ENCODE measurements at regions not wholly inside any gene's neighbourhood (a gene's known extent, or its start where the extent isn't known, plus 50 kb on each side); places are given as distances from the start of the nearest gene placed in this dataset.
A peak's percentile ranks its signal among the peaks of the same experiment; 100 is the strongest.
"Not testable (repeated sequence)": the region's sequence is repeated elsewhere in the genome, so short reads cannot be mapped to it uniquely, and the experiment has no call there.

DNA sequence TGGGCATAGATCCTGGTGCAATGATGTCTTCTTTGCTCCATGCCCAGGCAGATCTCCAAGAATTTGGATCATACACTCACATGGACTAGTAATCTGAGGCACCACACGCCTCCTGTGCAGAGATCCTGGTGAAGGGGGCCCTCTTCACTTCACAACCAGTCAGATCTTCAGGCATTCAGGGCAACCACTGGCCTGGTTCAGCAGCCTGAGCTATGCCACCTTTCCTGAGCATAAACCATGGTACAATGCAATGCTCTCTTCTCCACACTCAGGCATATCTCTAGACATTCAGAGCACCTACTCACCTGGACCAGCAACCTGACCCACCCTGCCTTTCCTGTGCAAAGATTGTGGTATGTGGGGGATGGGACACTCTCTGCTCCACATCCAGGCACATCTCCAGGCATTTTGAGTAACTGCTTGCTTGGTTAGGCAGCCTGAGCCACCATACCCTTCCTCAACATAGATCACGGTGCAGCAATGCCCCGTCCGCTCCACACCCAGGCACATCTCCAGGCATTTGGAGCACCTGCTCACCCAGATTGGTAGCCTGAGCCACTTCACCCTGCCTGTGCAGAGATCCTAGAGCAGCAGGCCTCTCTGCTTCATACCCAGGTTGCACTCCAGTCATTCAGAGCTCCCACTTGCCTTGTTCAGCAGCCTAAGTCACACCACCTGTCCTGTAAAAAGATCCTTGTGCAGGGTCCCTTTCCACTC is 532.2 kb upstream of the STEAP1 start:
- no peak for DNase-seq

DNA sequence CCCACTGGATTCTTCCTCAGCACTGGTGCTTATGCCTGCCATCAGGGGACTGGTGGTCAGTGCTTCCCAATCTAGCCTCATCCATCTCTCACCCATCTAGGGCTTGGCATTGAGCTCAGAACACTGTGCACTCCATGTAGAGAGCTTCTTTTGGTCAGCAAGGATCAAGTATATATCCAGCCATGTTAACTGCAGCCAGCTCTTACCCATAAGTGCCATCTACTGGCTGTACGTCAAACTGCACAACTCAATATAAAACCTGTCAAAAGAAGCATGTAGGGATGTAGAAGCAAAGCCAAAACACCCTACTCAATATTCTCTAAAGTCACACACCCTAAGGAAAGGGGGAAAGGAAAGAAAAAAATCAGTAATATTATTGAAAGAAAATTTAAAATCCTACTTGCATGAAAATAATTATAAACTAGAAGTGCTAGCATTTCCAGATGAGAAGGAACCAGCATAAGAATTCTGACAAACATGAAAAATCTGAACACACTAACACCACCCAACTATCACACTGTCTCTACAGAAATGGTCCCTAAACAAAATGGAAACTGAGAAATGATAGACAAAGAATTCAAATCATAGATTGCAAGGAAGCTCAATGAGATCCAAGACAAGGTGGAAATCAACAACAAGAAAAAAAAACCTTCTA is 531.1 kb upstream of the STEAP1 start:
- DNase-seq, result peak; percentile 65

DNA sequence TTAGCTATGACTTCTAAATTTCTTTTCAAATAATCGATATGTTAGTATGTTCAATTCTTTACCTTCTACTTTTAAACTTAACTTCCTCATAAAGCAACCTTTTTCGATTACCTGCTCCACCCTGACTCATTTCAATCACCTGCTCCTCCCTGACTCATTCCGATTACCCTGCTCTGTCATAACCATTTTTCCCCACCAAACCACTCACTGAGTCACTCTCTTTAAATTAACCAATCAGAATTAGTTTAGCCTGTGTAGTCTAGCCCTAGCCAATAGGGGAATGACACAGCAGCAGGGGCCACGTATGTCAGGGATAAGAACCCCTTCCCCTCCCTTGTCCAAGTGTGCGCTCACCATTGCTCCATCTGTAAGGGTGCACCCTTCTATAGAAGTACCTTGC is 530.1 kb upstream of the STEAP1 start:
- DNase-seq, result not testable (repeated sequence)

DNA sequence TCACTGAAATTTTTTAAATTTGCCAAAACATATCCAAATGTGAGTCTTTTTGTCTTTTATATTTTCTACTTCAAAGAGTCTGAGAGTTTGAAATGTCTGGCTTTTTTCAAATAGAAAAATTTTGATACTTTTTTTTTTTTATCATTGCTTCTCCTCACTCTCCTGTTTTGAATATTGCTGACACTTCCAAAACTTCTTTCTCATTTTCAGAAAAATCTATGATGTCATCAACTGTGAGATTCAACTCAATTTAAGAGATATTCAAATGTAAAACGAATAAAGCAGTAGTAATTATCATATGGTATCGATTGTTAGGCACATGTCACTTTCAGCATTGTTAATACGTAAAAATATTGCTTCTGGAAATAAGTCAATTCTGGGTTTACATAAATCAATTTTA is 505.8 kb upstream of the STEAP1 start:
- DNase-seq, result no peak

DNA sequence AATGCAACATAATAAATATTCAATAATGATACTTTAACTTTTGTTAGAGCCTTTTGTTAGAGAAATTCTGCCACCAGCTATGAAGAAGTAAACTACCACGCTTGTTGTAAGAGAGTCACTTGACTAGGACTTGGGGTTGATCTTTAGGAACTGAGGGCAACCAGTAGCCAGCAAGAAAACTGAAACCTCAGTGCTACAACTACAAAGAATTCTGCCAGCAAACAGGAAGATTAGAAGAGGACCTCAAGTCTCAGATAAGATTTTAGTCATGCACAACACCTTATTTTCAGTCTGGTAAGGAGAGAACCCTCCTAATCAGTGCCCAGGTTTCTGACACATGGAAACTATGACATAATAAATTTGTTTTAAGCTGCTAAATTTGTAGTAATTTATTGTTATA is 498.3 kb upstream of the STEAP1 start:
- DNase-seq, result no peak

DNA sequence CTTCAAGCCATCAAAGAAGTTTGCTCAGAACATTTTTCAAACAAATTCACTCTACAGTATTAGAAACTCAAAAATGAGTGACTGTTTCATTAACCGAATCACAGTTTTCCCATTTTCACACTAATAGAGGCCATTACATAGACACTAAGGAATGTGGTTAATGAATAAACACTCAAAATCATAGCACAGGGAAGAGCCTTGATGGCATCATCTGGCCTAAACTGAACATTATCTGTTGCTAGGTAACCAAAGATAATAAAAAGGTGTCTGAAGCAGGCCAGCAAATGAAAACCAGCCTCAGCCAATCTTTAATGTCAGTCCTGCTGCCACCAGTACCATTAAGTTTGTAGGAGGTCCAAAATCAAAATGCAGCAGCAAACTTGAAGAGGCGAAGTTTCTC is 492.4 kb upstream of the STEAP1 start:
- no peak for DNase-seq

DNA sequence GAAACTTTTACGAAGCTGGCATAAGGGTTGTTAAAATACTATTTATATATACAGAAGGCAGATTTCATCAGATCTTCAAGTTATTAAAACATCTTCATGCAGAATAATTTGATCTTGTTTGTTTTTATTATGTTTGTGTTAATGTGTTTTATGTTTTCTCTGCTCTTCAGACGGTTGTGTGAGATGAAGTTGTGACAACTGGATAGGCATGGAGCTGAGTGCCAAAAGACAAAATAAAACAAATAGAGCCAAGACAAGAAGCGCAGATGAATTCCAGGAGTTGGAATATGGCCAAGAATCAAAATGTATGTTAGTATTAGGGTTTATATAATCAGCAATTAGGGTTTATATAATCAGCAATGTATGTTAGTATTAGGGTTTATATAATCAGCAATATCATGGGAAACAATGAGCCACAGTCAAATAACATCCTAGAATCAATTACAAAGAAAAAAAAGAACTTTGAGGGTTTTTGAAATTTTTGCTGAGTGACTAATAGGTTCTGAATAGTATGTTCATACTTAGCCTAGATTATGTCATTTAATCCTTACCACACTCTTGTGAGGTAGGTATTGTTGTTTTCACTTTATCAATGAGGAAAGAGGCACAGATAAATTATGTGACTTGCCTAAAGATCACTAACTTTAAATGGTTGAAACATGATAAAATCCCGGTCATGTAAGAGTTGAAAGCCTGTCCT is 488.0 kb upstream of the STEAP1 start:
- DNase-seq, result no peak

DNA sequence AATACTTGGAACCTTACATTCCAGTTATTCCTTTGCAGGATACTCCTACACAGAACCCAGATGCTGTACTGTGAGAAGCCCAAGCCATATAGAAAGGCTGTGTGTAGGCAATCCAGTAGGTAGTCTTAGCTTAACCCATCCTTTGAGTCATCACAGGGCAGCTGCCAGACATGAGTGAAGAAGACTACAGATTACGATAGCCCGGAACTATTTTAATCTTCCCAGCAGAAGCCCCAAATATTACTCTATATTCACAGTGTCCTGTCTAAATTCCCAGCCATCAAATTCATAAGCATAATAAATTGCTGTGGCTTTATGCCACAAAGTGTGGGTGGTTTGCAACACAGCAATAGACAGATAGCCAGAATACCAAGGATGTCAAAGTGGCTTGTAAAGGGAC is 474.1 kb upstream of the STEAP1 start:
- no peak for DNase-seq

DNA sequence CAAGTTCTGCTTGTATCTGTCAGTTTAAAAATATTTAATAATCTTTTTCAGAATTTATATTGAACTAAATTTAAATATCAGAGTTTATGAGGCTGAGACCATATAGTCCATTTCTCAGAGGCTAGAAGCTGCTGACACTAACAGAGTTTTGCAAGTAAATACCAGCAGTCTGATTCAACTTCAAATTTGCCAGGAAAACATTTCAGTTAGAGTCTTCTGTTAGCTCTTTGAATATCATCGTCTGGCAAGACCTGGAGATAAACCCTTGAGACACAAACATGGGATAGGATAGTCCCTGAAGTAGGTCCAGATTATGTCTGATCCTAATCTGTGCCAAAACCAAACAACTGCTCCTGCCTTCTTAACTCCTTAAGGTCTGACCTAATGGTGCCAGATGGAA is 472.8 kb upstream of the STEAP1 start:
- DNase-seq, result peak; percentile 30

DNA sequence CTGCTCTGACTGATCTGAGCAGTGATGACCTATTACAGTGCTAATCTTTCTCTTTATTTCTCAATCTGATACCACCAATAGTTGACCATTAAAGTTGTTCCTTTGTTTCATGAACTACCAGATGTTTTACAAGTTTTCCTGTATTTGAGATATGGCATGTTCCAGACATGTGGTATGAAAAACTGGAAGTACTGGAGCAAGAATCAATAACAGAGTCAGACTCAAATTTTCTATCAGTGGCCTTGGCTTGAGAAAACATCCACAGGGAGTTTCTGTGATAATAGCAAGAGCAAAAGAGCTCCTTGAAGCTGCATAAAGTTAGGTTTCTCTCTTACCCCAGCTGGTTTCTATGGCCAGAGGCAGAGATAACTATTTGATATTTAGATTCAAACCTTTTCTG is 469.0 kb upstream of the STEAP1 start:
- no peak for DNase-seq

DNA sequence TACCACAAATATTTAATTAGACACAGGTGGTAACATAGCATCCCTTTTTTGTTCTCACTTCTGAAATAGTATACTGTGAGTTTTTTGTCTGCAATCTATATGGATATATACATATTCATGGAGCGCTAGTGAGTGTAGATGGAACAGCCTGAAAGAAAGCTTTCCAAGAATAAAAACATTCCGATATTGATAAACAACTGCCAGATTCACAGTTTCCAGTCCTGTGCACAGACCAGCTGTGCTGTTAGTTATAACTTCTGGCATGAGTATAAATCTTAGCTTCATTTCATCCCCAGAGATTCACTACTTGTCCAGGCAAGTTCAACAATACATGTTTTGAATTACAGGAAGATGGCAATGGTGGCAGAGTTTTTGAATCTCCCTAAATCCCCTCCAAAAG is 467.1 kb upstream of the STEAP1 start:
- no peak for DNase-seq

DNA sequence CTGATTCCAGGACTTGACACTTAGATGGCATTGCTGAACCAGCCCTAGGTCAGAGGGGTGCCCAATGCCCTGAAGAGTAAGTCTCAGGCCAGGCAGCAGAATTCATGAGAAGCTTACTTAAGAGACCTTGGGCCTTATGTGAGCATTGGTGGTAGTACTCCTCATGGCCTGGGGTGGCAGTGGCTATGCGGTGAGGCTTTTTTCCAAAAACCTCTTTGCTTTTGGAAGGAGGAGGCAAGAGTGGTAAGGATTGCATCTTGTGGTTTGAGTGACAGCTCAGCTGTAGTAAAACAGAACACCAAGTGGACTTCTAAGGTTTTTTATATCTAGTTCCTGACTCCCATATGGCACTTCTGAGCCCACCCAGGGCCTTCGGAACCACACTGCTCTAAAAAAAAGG is 459.0 kb upstream of the STEAP1 start:
- DNase-seq, result no peak

DNA sequence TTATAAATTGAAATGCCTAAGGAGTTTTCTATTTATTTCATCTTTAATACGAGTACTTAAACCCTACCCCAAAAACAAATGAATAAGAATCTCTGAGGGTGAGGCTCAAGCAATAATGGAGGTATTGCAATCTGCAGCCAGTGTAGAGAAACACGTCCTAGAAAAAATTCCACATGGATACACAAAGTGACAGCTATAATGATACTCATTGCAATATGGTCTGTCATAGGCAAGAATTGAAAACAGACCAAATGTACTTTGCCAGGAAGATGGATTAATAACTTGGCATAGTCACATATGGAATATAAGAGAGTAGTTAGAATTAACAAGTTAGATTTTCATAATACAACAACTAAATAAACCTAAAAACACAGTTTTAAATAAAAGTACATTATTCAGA is 440.1 kb upstream of the STEAP1 start:
- no peak for DNase-seq

DNA sequence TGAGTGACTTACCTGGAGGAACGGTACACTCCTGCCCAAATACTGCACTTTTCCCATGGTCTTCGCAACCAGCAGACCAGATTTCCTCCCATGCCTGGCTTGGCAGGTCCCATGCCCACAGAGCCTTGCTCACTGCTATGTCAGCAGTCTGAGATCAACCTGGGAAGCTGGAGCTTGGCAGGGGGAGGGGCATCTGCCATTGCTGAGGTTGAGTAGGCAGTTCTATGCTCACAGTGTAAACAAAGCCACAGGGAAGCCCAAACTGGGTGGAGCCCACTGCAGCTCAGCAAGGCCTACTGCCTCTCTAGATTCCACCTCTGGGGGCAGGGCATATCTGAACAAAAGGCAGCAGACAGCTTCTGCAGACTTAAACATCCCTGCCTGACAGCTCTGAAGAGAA is 435.3 kb upstream of the STEAP1 start:
- DNase-seq, result not testable (repeated sequence)

DNA sequence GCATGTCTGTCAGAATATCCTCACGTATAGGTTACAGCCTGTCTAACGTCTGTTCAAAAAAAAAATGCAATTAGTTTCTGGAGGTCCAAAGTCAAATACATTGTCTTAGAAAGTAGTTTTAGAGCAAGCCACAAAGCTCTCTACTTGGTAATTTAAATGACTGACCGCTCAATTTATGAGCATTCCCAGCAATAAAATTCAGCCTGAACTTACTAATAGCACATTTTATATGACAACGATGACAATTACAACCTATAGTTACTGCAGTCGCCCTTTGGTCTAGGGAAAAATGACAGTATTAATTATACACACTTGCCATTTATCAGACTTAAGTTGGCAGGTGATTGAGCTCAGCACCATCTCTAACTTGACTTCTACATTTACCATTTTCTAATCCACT is 425.8 kb upstream of the STEAP1 start:
- peak; percentile 87 for DNase-seq

DNA sequence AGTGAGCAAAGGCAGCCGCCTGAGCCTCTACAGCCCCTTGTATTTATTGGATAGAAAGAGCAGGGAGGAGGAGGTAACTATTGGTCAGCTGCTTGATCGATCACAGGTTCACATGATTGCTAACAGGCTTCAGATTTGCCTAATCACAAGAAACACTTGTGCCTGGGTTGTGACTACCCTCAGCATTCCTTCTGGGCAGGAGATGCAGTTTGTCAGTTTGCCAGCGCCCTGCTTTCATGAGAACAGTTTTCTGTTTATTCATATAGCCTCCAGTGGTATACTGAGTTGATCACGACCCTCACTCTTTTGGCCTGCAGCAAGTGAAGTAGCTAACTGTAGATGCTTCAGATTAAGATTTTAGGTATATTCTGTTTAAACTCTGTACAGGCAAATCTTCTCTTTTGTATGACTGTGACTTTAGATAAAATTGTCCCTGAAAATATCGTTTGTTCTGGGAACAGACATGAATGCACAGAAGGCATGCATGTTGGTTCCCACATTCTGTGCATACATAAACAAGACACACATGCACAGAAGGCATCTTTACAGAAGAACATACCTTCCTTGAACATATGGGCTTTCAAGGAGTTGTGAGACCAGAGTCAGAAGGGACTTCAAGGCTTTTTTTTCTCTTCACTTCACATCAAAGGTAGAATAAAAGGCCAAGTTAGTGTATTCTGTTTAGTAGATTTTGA is 422.4 kb upstream of the STEAP1 start:
- no peak for DNase-seq

DNA sequence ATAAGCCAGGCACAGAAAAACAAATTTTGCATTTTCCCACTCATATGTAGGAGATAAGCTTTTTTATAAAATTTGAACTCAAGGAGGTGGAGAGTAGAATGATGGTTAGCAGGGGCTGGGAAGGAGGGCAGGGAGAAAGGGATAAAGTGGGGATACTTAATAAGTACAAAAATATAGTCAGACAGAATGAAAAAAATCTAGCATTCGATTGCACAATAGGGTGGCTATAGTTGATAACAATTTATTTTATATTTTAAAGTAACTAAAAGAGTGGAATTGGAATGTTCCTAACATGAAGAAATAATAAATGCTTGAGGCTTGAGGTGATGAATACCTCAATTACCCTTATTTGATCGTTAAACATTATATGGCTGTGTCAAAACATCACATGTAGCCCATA is 415.7 kb upstream of the STEAP1 start:
- DNase-seq, result no peak

DNA sequence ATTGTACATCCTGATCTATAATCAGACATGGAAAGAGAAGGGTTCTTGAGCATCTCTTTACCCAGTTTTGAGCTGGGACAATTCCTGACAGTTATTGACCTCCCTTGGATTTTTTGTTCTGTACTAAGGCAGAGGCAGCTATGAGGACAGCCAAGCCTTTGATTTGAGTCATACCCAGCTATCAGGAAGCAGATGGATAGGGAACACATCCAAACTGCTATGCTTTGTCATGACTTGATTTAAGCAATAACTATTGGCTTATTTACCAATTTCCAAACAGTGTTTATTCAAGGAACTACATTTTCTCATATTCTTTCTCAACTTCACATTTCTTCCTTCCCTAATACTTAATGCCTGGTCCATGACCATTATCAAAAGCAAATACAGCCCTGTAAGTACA is 396.4 kb upstream of the STEAP1 start:
- DNase-seq, result no peak

DNA sequence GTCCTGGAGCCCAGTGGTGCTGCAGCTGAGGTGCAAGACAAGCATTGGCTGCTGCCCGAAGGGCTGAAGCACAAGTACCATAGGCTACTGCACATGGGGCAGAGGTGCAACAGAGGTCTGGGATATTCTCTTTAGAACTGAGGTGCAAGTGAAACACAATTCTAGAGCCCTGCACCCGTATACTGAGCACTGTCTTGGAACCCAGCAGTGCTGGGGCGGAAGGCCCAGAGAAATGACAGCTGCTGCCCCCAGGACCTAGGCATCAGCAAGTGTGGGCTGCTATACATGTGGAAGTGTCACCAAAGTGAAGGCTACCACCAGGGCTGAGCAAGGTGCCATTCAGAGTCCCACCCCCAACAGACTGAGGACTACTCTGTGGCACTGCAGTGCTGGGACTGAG is 393.6 kb upstream of the STEAP1 start:
- DNase-seq, result no peak

DNA sequence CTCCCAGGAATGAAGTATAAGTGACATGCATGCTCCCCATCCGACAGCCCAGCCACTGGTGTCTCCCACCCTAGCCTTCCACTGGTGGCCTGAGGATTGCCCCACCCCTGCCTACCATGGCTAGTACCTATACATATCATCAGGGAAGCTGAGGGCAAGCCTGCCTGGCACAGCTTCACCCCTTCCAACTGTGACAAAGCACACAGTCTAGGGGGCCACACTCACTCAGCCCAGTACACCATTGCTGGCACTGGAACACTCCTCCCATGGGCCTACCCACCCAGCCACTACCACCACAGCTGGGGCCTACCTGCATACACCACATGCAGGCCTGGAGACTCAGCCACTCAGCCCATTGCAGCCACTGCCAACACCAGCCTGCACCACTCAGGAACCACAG is 393.1 kb upstream of the STEAP1 start:
- DNase-seq, result no peak

DNA sequence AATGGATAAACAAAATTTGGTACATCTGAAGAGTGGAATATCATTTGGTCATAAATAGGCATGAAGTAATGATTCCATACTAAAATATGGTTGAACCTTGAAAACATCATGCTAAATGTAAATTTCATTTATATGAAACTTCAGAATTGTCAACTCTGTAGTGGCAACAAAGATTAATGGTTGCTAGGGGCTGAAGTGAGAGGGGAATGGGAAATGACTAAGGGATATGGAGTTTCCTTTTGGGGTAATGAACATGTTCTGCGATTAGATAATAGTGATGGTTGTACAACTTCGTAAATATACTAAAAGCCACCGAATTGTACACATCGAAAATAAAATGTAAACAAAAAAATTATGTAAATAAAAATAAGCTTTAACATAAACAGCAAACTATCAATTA is 384.1 kb upstream of the STEAP1 start:
- no peak for DNase-seq

DNA sequence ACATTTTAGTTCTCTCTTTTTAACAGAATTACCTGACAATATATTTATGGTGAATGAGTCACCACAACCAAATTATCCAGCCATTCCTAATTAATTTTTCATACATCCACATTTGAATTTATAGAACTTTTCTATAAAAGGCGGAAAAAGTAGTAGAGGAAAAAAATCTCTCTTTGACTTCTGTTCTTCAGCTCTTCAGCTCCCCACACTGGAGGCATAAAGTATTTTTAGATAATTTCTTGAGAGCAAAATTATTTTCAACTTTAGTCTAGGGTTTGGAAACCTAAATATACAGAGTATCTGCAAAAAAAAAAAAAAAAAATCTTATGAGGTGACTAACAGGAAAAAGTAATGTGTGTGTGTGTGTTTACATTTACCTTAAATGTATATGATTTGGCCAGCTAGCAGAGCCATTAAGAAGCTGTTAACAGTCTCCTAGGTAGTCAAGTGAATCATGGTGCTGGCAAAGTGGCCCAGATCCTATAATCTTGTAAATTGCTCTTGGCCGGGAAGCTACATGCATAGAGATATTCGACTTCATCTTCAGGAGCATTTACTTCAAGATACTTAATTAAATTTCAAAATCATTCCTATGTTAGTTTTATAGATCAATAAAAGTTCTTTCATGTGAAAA is 383.1 kb upstream of the STEAP1 start:
- DNase-seq, result peak; percentile 21

DNA sequence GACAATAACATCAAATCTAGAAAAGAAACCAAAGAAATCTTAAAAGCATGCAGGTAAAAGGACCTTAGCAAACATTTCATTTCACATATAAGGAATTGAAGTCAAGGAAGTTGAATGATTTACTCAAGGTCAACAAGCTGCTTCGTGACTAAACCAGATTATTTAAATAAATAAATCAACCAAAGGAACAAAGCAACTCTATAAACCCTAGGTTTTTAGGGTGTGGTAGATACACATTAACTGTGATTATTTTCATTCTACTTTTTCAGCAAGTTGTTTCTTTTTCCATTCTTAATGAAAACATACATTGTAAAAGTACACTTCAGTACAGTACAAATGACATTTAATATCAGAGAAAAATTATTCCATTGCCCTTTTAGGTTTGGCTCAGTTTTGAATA is 382.0 kb upstream of the STEAP1 start:
- DNase-seq, result no peak
